H1 (cell line): ENCODE measurements at regions not wholly inside any gene's neighbourhood (a gene's known extent, or its start where the extent isn't known, plus 50 kb on each side); places are given as distances from the start of the nearest gene placed in this dataset.

Source experiments
- CTCF ChIA-PET: fragments of 300-600 bp; sonication (Branson Sonifier 250); formaldehyde crosslinking; loops from one replicate; lab custom pipeline; 2021; ENCODE audit not compliant: partially characterized antibody; lab: Charles Lee
- POLR2A ChIA-PET: fragments of 300-600 bp; sonication (Branson Sonifier 250); formaldehyde crosslinking; loops from one replicate; lab custom pipeline; 2021; ENCODE audit warnings: inconsistent platforms; ENCODE audit not compliant: partially characterized antibody; lab: Charles Lee
- DNase-seq, 2 experiments: peaks; one replicate each; pipeline versions ENCODE4 v3.0.0 to v3.0.0-alpha.2; 2010 to 2022; ENCODE audit warnings: low spot score in 2 of 2, low read depth in 1 of 2, mixed read lengths in 1 of 2
- FAIRE-seq: peaks from 2 replicates; lab custom pipeline; 2011; peaks lifted over from hg19 to GRCh38; lab: Jason Lieb, UNC
- H2AFZ ChIP-seq: 2 replicates; pipeline ENCODE4 v1.8.1; 2012; ENCODE audit warnings: low read length, inconsistent platforms
- H2AK5ac ChIP-seq: 2 replicates; pipeline ENCODE4 v1.6.1; 2013; ENCODE audit warnings: low read depth, low read length
- H2BK120ac ChIP-seq: replicated peaks from 2 replicates; pipeline ENCODE3; 2013; ENCODE audit warnings: low read depth, low read length, inconsistent platforms
- H2BK12ac ChIP-seq: 2 replicates; pipeline ENCODE4 v1.6.1; 2013; ENCODE audit warnings: low read depth, low read length
- H2BK15ac ChIP-seq: 2 replicates; pipeline ENCODE4 v1.6.1; 2013; ENCODE audit warnings: low read length
- H2BK20ac ChIP-seq: 2 replicates; pipeline ENCODE4 v1.6.1; 2013; ENCODE audit warnings: low read length
- H2BK5ac ChIP-seq: 2 replicates; pipeline ENCODE4 v1.6.1; 2013; ENCODE audit warnings: low read depth, low read length
- H3K14ac ChIP-seq: 2 replicates; pipeline ENCODE4 v1.6.1; 2013; ENCODE audit warnings: inconsistent platforms; ENCODE audit not compliant: insufficient read length
- H3K18ac ChIP-seq: 2 replicates; pipeline ENCODE4 v1.6.1; 2013; ENCODE audit warnings: low read length; ENCODE audit errors: extremely low read depth
- H3K23ac ChIP-seq: 2 replicates; pipeline ENCODE4 v1.6.1; 2013; ENCODE audit warnings: inconsistent platforms; ENCODE audit not compliant: insufficient read length
- H3K23me2 ChIP-seq: 2 replicates; pipeline ENCODE4 v1.6.1; 2013; ENCODE audit warnings: low read depth, low read length
- H3K27ac ChIP-seq: 2 replicates; pipeline ENCODE4 v1.6.1; 2011; ENCODE audit warnings: low read depth, low read length, inconsistent platforms
- H3K27me3 ChIP-seq, 4 experiments: replicated peaks in 1 of 4; 1 replicate in 1 of 4; 2 replicates in 3 of 4; pipeline versions ENCODE4 v1.6.1 to v1.8.1; 2011 to 2013; ENCODE audit warnings: low read length in 3 of 4, mild to moderate bottlenecking in 3 of 4, inconsistent platforms in 2 of 4, mixed read lengths in 2 of 4, moderate library complexity in 1 of 4; ENCODE audit not compliant: control insufficient read depth in 3 of 4, insufficient read depth in 3 of 4; ENCODE audit errors: extremely low read depth in 1 of 4
- H3K36me3 ChIP-seq, 4 experiments: 2 replicates each; pipeline versions ENCODE4 v1.6.1 to v1.8.1; 2011 to 2013; ENCODE audit warnings: mild to moderate bottlenecking in 4 of 4, low read length in 3 of 4, moderate library complexity in 2 of 4, control low read depth in 1 of 4, inconsistent platforms in 1 of 4; ENCODE audit not compliant: insufficient read depth in 4 of 4, control insufficient read depth in 2 of 4
- H3K4ac ChIP-seq: replicated peaks from 2 replicates; pipeline ENCODE3; 2013; ENCODE audit warnings: low read length, low read depth, mixed read lengths, inconsistent platforms; ENCODE audit not compliant: insufficient read length
- H3K4me1 ChIP-seq, 4 experiments: replicated peaks in 1 of 4; 1 replicate in 1 of 4; 2 replicates in 3 of 4; pipeline versions ENCODE4 v1.6.1 to v1.8.1; 2011 to 2013; ENCODE audit warnings: low read length in 3 of 4, inconsistent platforms in 2 of 4, mixed read lengths in 1 of 4; ENCODE audit not compliant: insufficient read depth in 4 of 4, control insufficient read depth in 3 of 4
- H3K4me2 ChIP-seq, 2 experiments: 2 replicates each; pipeline versions ENCODE4 v1.6.1 to v1.8.1; 2011 to 2013; ENCODE audit warnings: low read depth in 2 of 2, low read length in 2 of 2, control low read depth in 1 of 2, inconsistent platforms in 1 of 2, mild to moderate bottlenecking in 1 of 2; ENCODE audit not compliant: insufficient read depth in 1 of 2
- H3K4me3 ChIP-seq, 4 experiments: fragments of 200-600, 300-600 bp in 1 of 4; sonication (generic), shearing (Covaris generic), sonication (Bioruptor Twin) in 1 of 4; 2 replicates each; pipeline versions ENCODE4 v1.5.1 to v1.8.1; 2011 to 2016; ENCODE audit warnings: low read length in 4 of 4, low read depth in 3 of 4, control low read depth in 2 of 4, inconsistent platforms in 2 of 4, mild to moderate bottlenecking in 2 of 4, mixed read lengths in 1 of 4, moderate library complexity in 1 of 4; ENCODE audit not compliant: insufficient read depth in 2 of 4; ENCODE audit errors: extremely low read depth in 1 of 4
- H3K56ac ChIP-seq: replicated peaks from 2 replicates; pipeline ENCODE3; 2013; ENCODE audit warnings: low read depth, mild to moderate bottlenecking, mixed read lengths, low read length, inconsistent platforms; ENCODE audit not compliant: insufficient read length
- H3K79me1 ChIP-seq: 2 replicates; pipeline ENCODE4 v1.6.1; 2013; ENCODE audit warnings: low read depth, low read length, control low read depth
- H3K79me2 ChIP-seq, 2 experiments: 2 replicates each; pipeline versions ENCODE4 v1.6.1 to v1.8.1; 2012 to 2013; ENCODE audit warnings: low read length in 2 of 2, mild to moderate bottlenecking in 2 of 2, inconsistent platforms in 1 of 2; ENCODE audit not compliant: insufficient read depth in 2 of 2, control insufficient read depth in 1 of 2
- H3K9ac ChIP-seq, 4 experiments: replicated peaks in 1 of 4; 1 replicate in 1 of 4; 2 replicates in 3 of 4; pipeline versions ENCODE4 v1.6.1 to v1.8.1; 2011 to 2013; ENCODE audit warnings: low read depth in 3 of 4, low read length in 3 of 4, control low read depth in 2 of 4, mild to moderate bottlenecking in 2 of 4, moderate library complexity in 2 of 4, inconsistent platforms in 1 of 4; ENCODE audit errors: extremely low read depth in 1 of 4
- H3K9me3 ChIP-seq, 2 experiments: 2 replicates each; pipeline versions ENCODE4 v1.6.1 to v1.8.1; 2012 to 2013; ENCODE audit warnings: mild to moderate bottlenecking in 2 of 2, moderate library complexity in 2 of 2, control low read depth in 1 of 2, inconsistent platforms in 1 of 2, low read depth in 1 of 2, low read length in 1 of 2, mixed read lengths in 1 of 2; ENCODE audit not compliant: insufficient read depth in 2 of 2
- H4K20me1 ChIP-seq, 2 experiments: replicated peaks in 1 of 2; 2 replicates each; pipeline versions ENCODE3 to v1.8.1; 2011 to 2013; ENCODE audit warnings: inconsistent platforms in 2 of 2, low read length in 2 of 2, mild to moderate bottlenecking in 1 of 2; ENCODE audit not compliant: insufficient read depth in 2 of 2, control insufficient read depth in 1 of 2
- H4K5ac ChIP-seq: 2 replicates; pipeline ENCODE4 v1.6.1; 2013; ENCODE audit warnings: low read length, low read depth, mixed read lengths, inconsistent platforms; ENCODE audit not compliant: insufficient read length
- H4K8ac ChIP-seq: 2 replicates; pipeline ENCODE4 v1.8.0; 2013; ENCODE audit warnings: mild to moderate bottlenecking, moderate library complexity, low read length, inconsistent platforms; ENCODE audit not compliant: insufficient read depth; ENCODE audit errors: extremely low read depth
- H4K91ac ChIP-seq: replicated peaks from 2 replicates; pipeline ENCODE3; 2013; ENCODE audit warnings: low read length, mixed read lengths, inconsistent platforms; ENCODE audit not compliant: insufficient read length
- HDAC2 ChIP-seq, 2 experiments: fragments of 300-600 bp in 1 of 2; sonication (generic) in 1 of 2; IDR thresholded peaks; 2 replicates each; pipeline ENCODE4 v1.6.1; 2011 to 2012; ENCODE audit warnings: low read depth in 2 of 2, low read length in 2 of 2, mild to moderate bottlenecking in 2 of 2, moderate library complexity in 2 of 2, borderline replicate concordance in 1 of 2, inconsistent platforms in 1 of 2
- WGBS, 2 experiments: shearing (Covaris generic) in 1 of 2; methylation state at CpG; one replicate each; pipeline versions ENCODE4 v1.1.6 to v1.1.7; 2013 to 2015; ENCODE audit warnings: low lambda C conversion rate in 2 of 2, mixed read lengths in 2 of 2, inconsistent platforms in 1 of 2, low coverage in 1 of 2, missing lambda C conversion rate in 1 of 2; ENCODE audit not compliant: insufficient replicate concordance in 2 of 2, insufficient coverage in 1 of 2, insufficient read length in 1 of 2; ENCODE audit errors: extremely low coverage in 1 of 2, missing lambda C conversion rate in 1 of 2; 5-methylcytosine and 5-hydroxymethylcytosine counted together

DNA sequence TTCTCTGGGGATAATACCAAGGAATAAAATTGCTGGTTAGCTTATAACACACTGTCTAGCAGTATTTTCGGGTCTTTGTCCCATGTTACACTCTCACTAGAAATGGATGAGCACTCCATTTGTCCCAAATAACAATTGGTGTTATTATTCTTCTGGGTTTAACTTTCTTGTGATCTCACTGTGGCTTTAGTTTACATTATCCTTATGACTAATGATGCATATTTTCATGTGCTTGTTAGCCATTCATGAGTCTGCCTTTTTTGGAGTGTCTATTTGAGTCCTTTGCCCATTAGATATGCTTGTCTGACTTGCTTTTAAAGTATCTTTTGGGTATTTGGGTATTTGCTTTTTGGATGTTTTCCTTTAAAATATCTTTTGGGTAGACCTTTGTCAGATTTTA, 372.9 kb upstream of the TENM3 start:
- Histone ChIP-seq H4K8ac (no peak overlapping the region), H3K4me3 (no peak overlapping the region), H3K23me2 (no peaks in the 10 kb centered on the region), H3K9me3 (no peaks in the 10 kb centered on the region), H4K5ac (no peak overlapping the region), H3K14ac (no peak overlapping the region), H3K56ac (no peak overlapping the region), H2BK12ac (no peak overlapping the region), H2AFZ (no peak overlapping the region), H3K18ac (no peak overlapping the region), H3K4me1 (no peaks in the 10 kb centered on the region; a peak in 2 of 7 replicates), H3K27ac (no peak overlapping the region), H4K91ac (no peak overlapping the region), H3K27me3 (no peaks in the 10 kb centered on the region), H3K79me1 (no peaks in the 10 kb centered on the region), H2AK5ac (no peak overlapping the region), H3K9ac (no peak overlapping the region), H2BK5ac (no peak overlapping the region), H3K36me3 (no peaks in the 10 kb centered on the region), H3K79me2 (no peaks in the 10 kb centered on the region), H4K20me1 (no peaks in the 10 kb centered on the region), H2BK120ac (no peak overlapping the region), H3K4me2 (no peak overlapping the region), H2BK15ac (no peak overlapping the region), H3K23ac (no peak overlapping the region), H3K4ac (no peak overlapping the region), H2BK20ac (no peak overlapping the region)
- TF ChIP-seq HDAC2 (IDR thresholded peaks at IDR 0.05; ENCODE audit: borderline replicate concordance in 1 of 2, low read depth in 2 of 2, low read length in 2 of 2): no peak
- 97% methylated on average over 1 of the region's 1 CpG; no CpG with 5 or more reads in 1 of the 2 experiments for WGBS, 2 experiments
- ChIA-PET CTCF (no interaction called here), POLR2A (no interaction called here)
- no peak for FAIRE-seq
- no peak for DNase-seq
